H9 (cell line): ENCODE measurements at regions not wholly inside any gene's neighbourhood (a gene's known extent, or its start where the extent isn't known, plus 50 kb on each side); places are given as distances from the start of the nearest gene placed in this dataset.

Source experiments
- DNase-seq: peaks from one replicate; pipeline ENCODE4 v3.0.0-alpha.2; 2017
- H2AFZ ChIP-seq: one replicate; pipeline ENCODE4 v1.6.1; 2013; ENCODE audit warnings: mild to moderate bottlenecking, low read length, control low read depth, moderate library complexity
- H2AK5ac ChIP-seq: 2 replicates; pipeline ENCODE4 v1.6.1; 2013; ENCODE audit warnings: low read length, control low read depth, mixed read lengths; ENCODE audit not compliant: insufficient read length
- H2BK120ac ChIP-seq: one replicate; pipeline ENCODE4 v1.6.1; 2013; ENCODE audit warnings: low read depth, mild to moderate bottlenecking, low read length, control low read depth, inconsistent platforms; ENCODE audit not compliant: poor library complexity, severe bottlenecking
- H2BK12ac ChIP-seq: 2 replicates; pipeline ENCODE4 v1.6.1; 2013; ENCODE audit warnings: low read length, control low read depth, mixed read lengths, low read depth; ENCODE audit not compliant: insufficient read length
- H2BK15ac ChIP-seq: 2 replicates; pipeline ENCODE4 v1.6.1; 2013; ENCODE audit warnings: low read depth, low read length, control low read depth
- H2BK20ac ChIP-seq: one replicate; pipeline ENCODE4 v1.6.1; 2013; ENCODE audit warnings: low read depth, mild to moderate bottlenecking, low read length, control low read depth, inconsistent platforms; ENCODE audit not compliant: poor library complexity, severe bottlenecking
- H2BK5ac ChIP-seq: 2 replicates; pipeline ENCODE4 v1.6.1; 2013; ENCODE audit warnings: low read length, control low read depth, mixed read lengths; ENCODE audit not compliant: insufficient read length
- H3K14ac ChIP-seq: 2 replicates; pipeline ENCODE4 v1.6.1; 2013; ENCODE audit warnings: low read length, control low read depth; ENCODE audit not compliant: insufficient read depth
- H3K18ac ChIP-seq: 2 replicates; pipeline ENCODE4 v1.6.1; 2013; ENCODE audit warnings: low read depth, mild to moderate bottlenecking, mixed read lengths, low read length, control low read depth; ENCODE audit not compliant: insufficient read length
- H3K23ac ChIP-seq: 2 replicates; pipeline ENCODE4 v1.6.1; 2013; ENCODE audit warnings: low read length, control low read depth, mixed read lengths, low read depth; ENCODE audit not compliant: insufficient read length
- H3K23me2 ChIP-seq: 2 replicates; pipeline ENCODE4 v1.6.1; 2013; ENCODE audit warnings: low read depth, mild to moderate bottlenecking, mixed read lengths, low read length, control low read depth; ENCODE audit not compliant: insufficient read length, poor library complexity, severe bottlenecking
- H3K27ac ChIP-seq: 2 replicates; pipeline ENCODE4 v1.5.1; 2013; ENCODE audit warnings: low read length, control low read depth, mixed read lengths, low read depth; ENCODE audit not compliant: insufficient read length
- H3K27me3 ChIP-seq: 2 replicates; pipeline ENCODE4 v1.6.1; 2013; ENCODE audit warnings: low read length, control low read depth, inconsistent platforms; ENCODE audit not compliant: insufficient read depth
- H3K4ac ChIP-seq: 2 replicates; pipeline ENCODE4 v1.6.1; 2013; ENCODE audit warnings: low read depth, mild to moderate bottlenecking, control low read depth, inconsistent platforms, low read length, moderate library complexity
- H3K4me1 ChIP-seq: 2 replicates; pipeline ENCODE4 v1.6.1; 2013; ENCODE audit warnings: low read length, control low read depth, inconsistent platforms; ENCODE audit not compliant: insufficient read depth
- H3K4me2 ChIP-seq: 2 replicates; pipeline ENCODE4 v1.6.1; 2013; ENCODE audit warnings: low read length, control low read depth, mixed read lengths; ENCODE audit not compliant: insufficient read length, insufficient read depth
- H3K56ac ChIP-seq: 2 replicates; pipeline ENCODE4 v1.6.1; 2013; ENCODE audit warnings: low read depth, mild to moderate bottlenecking, mixed read lengths, low read length, control low read depth; ENCODE audit not compliant: insufficient read length
- H3K79me1 ChIP-seq: 2 replicates; pipeline ENCODE4 v1.6.1; 2013; ENCODE audit warnings: low read depth, mild to moderate bottlenecking, moderate library complexity, low read length, control low read depth, inconsistent platforms; ENCODE audit not compliant: insufficient read depth, poor library complexity, severe bottlenecking
- H3K79me2 ChIP-seq: 2 replicates; pipeline ENCODE4 v1.6.1; 2013; ENCODE audit warnings: low read length, control low read depth, inconsistent platforms; ENCODE audit not compliant: insufficient read depth
- H3K9ac ChIP-seq: 2 replicates; pipeline ENCODE4 v1.6.1; 2013; ENCODE audit warnings: low read length, control low read depth, mixed read lengths; ENCODE audit not compliant: insufficient read length; ENCODE audit errors: extremely low read depth
- H3K9me3 ChIP-seq: one replicate; pipeline ENCODE4 v1.6.1; 2013; ENCODE audit warnings: low read depth, low read length, inconsistent platforms; ENCODE audit not compliant: control insufficient read depth
- H3T11ph ChIP-seq: one replicate; pipeline ENCODE4 v1.6.1; 2013; ENCODE audit warnings: mild to moderate bottlenecking, low read length, control low read depth, inconsistent platforms
- H4K20me1 ChIP-seq: one replicate; pipeline ENCODE4 v1.6.1; 2013; ENCODE audit not compliant: control insufficient read depth, insufficient read length, insufficient read depth
- H4K5ac ChIP-seq: 2 replicates; pipeline ENCODE4 v1.6.1; 2013; ENCODE audit warnings: low read depth, mild to moderate bottlenecking, mixed read lengths, low read length, control low read depth; ENCODE audit not compliant: insufficient read length
- H4K8ac ChIP-seq: replicated peaks from 2 replicates; pipeline ENCODE4 v1.6.1; 2013; ENCODE audit warnings: low read length, control low read depth, mixed read lengths, low read depth; ENCODE audit not compliant: insufficient read length
- H4K91ac ChIP-seq: 2 replicates; pipeline ENCODE4 v1.6.1; 2013; ENCODE audit warnings: low read depth, mild to moderate bottlenecking, moderate library complexity, mixed read lengths, low read length, control low read depth; ENCODE audit not compliant: insufficient read length
- H3K27ac Mint-ChIP-seq, 3 experiments: 2 replicates in 2 of 3; 3 replicates in 1 of 3; pipeline ENCODE4 v1.8.0; 2020 to 2021; ENCODE audit warnings: mixed read lengths in 3 of 3, mild to moderate bottlenecking in 1 of 3, moderate library complexity in 1 of 3
- H3K27me3 Mint-ChIP-seq: 2 replicates; pipeline ENCODE4 v1.8.0; 2021; ENCODE audit warnings: low read depth, mild to moderate bottlenecking, moderate library complexity, mixed read lengths
- H3K36me3 Mint-ChIP-seq, 3 experiments: 2 replicates in 2 of 3; 3 replicates in 1 of 3; pipeline ENCODE4 v1.8.0; 2020 to 2021; ENCODE audit warnings: low read depth in 3 of 3, mixed read lengths in 3 of 3; ENCODE audit not compliant: insufficient read depth in 1 of 3
- H3K4me1 Mint-ChIP-seq, 2 experiments: 2 replicates each; pipeline ENCODE4 v1.8.0; 2020; ENCODE audit warnings: mixed read lengths in 2 of 2
- H3K4me3 Mint-ChIP-seq, 2 experiments: 2 replicates in 1 of 2; 3 replicates in 1 of 2; pipeline ENCODE4 v1.8.0; 2020 to 2021; ENCODE audit warnings: mild to moderate bottlenecking in 2 of 2, mixed read lengths in 2 of 2, moderate library complexity in 1 of 2
- H3K9me3 Mint-ChIP-seq, 2 experiments: 2 replicates in 1 of 2; 3 replicates in 1 of 2; pipeline ENCODE4 v1.8.0; 2020; ENCODE audit warnings: mild to moderate bottlenecking in 2 of 2, mixed read lengths in 2 of 2, moderate library complexity in 1 of 2
- CTCF ChIP-seq: fragments of 200-600 bp; sonication (generic); conservative IDR thresholded peaks from 3 replicates; pipeline ENCODE4 v1.8.0; 2021; ENCODE audit warnings: antibody characterized with exemption, mild to moderate bottlenecking
- WGBS: extraction: QIAGEN DNeasy Blood & Tissue Kit; methylation state at CpG from one replicate; pipeline ENCODE4 v1.1.7; 2013; ENCODE audit warnings: missing lambda C conversion rate, low lambda C conversion rate, mixed read lengths; ENCODE audit not compliant: insufficient read length; ENCODE audit errors: extremely low coverage; 5-methylcytosine and 5-hydroxymethylcytosine counted together

- Histone ChIP-seq H2BK20ac (no peak overlapping the region), H2BK12ac (no peak overlapping the region), H3K23ac (no peak overlapping the region), H3K56ac (no peak overlapping the region), H4K5ac (no peak overlapping the region), H2BK15ac (no peak overlapping the region), H4K20me1 (no peaks in the 10 kb centered on the region), H2AFZ (no peak overlapping the region), H3K79me1 (no peaks in the 10 kb centered on the region), H3K79me2 (no peaks in the 10 kb centered on the region), H3K4me2 (no peak overlapping the region), H4K91ac (no peak overlapping the region), H3K18ac (no peak overlapping the region), H2AK5ac (no peak overlapping the region), H3K14ac (no peak overlapping the region), H4K8ac (no peak overlapping the region), H3K9me3 (no peaks in the 10 kb centered on the region), H3K23me2 (no peaks in the 10 kb centered on the region), H3K4me1 (peaks cover 9% of the 10 kb centered on the region), H3K4ac (no peak overlapping the region), H3K9ac (no peak overlapping the region), H3T11ph (no peak overlapping the region), H3K27ac (no peak overlapping the region), H2BK120ac (no peak overlapping the region), H3K27me3 (no peaks in the 10 kb centered on the region), H2BK5ac (no peak overlapping the region)
- Mint-ChIP-seq H3K36me3 (no peaks in the 10 kb centered on the region), H3K9me3 (no peaks in the 10 kb centered on the region), H3K4me1 (peaks cover 41 to 45% of the 10 kb centered on the region in 2 experiments), H3K4me3 (no peak overlapping the region), H3K27me3 (no peaks in the 10 kb centered on the region), H3K27ac (peak overlapping the region in 2 of 3 experiments; percentile 80 to 83; a peak in 3 of 7 replicates)
- no CpG with 5 or more reads among the region's 1 CpG for WGBS
- DNase-seq, result no peak
- no peak for TF ChIP-seq CTCF
Measured at GRCh38 chr9:24487946-24488345, 57.8 kb downstream of the IZUMO3 start.
